CD4-positive, alpha-beta T cell treated with Interleukin-10 for 1 hour (primary cell): ENCODE measurements at regions not wholly inside any gene's neighbourhood (a gene's known extent, or its start where the extent isn't known, plus 50 kb on each side); places are given as distances from the start of the nearest gene placed in this dataset.

ENCODE experiments used
- DNase-seq: peaks from one replicate; pipeline ENCODE4 v3.0.0-alpha.2; 2020

DNA sequence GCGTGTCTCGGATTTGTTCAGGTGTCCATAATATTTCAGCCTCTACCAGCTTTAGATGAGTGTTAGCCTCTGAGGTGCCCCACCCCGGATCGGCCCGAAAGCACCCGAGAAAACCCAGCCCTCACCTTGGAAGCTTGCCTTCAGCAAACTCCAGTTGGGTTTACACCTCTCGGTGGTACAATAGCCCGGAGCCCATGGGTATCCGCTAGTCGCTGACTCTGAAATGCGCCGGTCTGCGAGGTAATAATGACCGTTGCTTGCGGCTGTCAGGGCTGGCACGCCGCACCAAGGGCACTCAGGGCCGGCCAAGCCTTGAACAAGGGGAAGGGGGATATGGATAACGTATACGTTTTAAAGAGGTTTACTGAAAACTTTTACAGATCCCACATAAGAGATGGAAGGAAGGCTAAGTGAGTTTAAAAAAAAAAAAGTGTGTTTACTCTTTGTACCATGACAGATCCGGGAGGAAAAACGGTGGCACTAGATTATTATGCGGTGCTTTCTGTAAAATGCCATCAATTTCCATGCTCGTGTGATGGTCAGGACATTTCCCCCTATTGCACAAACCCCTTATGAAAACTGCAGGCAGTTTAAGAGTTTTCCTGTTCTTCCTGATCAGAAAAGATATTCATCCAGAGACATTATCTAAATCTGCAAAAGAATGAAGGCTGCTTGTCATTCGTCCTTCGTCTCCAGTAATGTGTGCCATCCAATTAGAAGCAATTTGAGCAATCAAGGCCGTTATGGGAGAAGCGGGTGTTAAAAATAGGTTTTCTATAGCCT, 124.2 kb downstream of the TMEM161B start:
- no peak for DNase-seq

DNA sequence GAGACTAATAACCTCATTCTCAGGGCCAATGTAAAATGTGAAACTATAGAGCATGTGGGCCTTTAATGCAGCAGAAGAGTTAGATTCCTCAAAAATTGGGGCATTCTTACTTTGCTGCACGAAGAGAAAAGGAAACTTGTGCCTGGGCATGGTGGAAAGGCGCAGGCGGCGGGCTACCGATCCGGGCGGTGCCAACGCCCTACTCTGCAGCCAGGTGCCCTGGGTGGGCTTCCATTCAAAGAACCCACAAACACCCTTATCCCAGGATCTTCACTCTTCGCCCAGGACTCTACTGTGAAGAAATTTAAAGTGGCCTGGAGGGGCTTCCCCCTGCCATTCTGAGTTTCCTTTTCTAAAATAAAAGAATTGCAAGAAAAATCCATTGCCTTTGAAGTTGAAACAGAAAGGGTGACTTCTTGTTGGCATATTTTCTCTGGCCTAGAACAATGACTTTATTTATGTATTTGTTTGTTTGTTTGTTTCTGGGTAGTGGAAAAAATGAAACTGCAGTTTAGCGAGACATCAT, 124.9 kb downstream of the TMEM161B start:
- no peak for DNase-seq

DNA sequence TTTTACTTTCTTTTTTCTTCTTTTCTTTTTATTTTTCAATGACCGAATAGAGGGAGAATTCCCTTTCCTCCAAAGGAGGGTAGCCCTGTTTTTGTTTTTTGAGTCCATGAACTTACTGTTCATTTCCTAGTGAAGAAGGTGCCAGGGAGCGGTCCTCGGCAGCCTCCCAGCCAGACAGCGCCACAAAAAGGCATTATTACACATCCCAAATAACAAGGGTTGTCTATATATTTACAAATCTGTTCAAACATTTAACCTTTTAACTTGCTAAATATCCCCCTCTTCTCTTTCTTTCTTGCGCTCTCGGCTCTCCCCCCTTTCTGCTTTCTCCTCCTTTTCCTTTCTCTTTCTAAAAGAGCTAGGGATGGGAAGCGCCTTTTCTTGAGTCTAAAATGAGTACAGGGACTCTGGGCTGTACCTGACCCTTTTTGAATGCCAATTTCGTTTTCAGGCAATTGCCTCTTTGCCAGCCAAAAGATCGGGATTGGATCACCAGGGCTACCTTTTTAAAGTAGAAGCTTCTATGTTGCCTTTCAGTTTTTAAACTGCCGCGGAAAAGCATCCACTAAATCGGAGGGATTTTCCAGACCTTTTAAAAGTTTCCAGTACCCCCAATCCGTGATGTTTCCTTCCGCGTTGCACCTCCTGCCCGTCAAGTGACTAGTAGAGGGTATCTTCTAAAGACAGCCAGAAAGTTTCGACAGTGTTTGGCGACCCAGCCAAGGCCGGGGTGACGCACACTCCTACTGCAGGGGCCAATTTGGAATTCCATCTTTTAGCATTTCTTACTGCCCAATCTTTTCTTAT, 125.6 kb downstream of the TMEM161B start:
- no peak for DNase-seq

DNA sequence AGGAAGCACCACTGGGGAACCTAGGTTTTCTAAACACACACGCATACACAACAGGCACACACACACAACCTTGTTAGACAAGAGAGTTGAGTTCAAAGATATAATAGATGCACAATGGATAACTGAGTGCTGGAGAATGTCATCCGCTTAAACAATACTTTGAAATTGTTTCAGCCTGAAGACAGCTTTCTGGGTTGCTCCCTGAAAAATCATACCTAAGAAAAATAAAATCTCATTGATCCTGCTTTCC, 126.1 kb downstream of the TMEM161B start:
- no peak for DNase-seq

DNA sequence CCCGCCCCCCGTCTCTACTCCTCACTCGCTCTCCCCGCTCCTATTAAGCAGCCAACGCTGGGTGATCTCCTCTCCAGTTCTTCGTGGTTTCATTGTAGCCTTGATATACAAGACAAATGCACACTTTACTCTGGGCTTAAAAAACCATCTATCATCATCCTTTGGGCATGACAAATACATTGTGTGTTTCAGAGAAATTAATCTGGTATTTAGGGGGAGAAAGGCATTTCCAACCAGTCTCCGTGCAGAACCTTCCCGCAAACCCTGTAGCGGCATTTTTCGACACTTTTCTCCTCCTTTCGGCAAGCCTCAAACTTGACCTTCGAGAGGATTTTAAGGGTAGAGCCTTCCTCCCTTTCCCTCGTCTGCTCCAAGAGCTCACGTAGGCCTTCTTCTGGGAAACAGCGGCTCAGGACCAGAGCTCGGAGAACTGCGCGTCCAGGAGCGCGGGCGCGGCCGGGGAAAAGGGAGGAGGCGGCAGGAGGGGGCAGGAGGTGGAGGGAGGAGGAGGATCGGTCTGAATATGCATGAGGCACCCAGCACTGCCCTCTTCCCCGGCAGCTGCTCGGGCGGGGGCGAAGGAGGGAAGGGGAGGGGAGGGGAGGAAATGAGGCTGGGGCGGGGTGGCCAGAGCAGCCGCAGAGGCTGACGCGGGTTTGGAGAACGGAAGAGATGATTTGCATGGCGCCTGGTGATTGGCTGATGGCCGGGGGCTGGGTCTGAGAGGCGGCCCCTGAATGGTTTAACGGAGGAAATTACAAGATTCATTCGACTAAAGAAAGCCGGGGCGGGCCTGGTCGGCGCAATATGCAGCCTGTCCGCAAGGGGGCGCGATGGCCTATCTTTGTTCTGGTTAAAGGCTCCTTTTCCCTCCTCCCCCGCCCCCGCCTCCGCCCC, 127.5 kb downstream of the TMEM161B start:
- DNase-seq = peak; percentile 91

DNA sequence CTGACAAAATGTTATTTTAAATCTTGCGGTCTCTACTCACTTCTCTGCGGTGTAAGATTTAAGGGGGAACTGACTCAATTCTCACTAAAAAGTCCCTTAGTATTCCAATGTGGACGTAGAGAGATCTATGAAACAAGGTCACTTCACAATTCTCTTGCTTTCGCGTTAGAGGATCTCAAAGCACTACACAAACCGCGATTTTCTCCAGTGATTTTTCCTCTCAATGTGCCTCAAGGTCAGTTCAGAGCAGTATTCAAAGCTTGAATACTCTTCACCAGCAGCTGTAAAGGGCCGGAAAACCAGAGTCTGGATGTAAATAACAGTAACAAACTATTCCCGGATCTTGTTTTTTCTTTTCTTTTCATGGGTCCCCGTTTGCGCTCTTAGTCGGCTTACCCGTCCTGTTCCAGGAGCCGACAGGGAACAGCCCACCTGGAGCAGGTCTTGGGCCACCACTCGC, 128.2 kb downstream of the TMEM161B start:
- DNase-seq = no peak

DNA sequence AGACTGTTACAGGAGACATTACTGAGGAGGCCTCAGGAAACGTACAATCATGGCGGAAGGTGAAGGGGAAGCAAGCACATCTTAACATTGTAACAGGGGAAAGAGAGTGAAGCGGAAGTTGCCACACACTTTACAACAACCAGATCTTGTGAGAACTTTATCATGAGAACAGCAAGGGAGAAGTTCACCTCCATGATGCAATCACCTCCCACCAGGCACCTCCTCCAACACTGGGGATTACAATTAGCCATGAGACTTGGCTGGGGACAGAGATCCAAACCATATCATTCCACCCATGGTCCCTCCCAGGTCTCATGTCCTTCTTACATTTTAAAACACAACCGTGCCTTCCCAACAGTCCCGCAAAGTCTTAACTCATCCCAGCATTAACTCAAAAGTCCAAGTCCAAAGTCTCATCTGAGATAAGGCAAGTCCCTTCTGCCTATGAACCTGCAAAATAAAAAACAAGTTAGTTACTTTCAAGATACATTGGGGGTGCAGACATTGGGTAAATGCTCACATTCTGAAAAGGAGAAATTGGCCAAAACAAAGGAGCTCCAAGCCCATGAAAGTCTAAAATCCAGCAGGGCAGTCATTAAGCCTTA, 138.3 kb downstream of the TMEM161B start:
- DNase-seq = no peak

DNA sequence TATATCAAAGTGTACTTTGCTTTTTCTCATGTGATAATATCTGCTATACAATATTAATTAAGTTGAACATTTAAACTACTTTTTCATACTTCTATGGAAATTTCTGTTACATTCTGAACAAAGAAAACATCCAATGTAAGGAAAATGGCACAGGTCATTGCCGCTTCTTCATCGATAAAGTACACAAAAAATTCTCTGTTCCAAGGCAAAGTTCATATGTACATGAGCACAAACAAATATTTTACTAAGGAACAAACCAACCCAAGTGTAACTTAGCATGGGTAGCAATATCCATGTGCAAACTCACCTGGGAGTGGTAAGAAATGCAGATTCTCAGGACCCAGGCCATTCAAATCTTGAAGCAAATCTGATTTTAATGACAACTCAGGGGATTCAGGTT, 139.8 kb downstream of the TMEM161B start:
- DNase-seq = no peak

DNA sequence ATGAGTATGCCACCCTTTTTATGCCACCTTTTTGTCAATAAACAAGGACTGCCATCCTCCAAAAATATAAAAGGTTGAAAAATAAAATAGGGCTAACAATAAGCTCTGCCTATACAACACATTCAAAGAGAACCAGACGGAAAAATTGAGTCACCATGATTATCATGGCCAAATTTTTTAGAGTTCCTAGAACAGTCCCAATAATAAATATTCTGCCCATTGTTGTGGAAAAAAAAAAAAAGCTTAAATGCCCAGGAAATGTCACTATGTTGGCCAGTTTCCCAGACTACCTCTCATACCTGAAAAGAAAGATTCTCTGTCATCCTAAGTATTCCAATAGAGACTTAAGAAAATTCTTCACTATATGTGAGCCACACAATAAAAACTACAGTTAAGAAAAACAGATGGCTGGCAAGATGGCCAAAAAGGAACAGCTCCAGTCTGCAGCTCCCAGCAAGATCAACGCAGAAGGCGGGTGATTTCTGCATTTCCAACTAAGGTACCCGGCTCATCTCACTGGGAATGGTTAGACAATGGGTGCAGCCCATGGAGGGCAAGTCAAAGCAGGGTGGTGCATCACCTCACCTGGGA, 149.0 kb downstream of the TMEM161B start:
- DNase-seq = no peak

DNA sequence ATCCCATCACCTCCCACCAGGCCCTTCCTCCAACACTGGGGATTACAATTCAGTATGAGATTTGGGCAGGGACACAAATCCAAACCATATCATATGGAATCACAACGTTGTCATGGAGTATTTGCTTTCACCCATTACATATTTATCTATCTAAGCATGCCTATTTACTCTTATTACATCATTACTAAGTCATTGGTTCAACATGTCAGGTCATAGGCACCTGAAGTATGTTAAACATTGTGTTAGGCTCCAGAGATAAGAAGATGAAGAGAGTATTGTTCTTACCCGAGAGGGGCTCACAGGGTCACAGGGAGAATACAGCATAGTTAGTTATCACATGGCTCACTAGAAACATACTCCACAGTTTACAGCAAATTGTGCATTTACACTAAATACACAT, 150.5 kb downstream of the TMEM161B start:
- no peak for DNase-seq

DNA sequence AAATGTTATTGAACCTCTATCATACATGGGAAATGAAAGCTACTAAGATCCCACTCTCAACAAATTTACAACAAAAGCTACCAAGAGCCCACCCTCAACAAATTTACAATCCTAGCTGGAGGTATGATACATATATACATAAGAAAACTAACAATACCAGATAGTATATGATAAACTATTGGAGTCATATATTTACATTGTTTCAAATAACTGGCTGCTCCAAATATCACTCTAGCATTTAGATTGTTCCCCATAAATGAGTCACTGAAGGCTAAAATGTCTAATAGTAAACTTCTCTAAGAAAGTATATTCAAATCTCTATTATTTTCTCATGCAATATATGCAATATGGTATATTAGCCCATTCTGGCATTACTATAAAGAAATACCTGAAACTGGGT, 151.1 kb downstream of the TMEM161B start:
- no peak for DNase-seq

DNA sequence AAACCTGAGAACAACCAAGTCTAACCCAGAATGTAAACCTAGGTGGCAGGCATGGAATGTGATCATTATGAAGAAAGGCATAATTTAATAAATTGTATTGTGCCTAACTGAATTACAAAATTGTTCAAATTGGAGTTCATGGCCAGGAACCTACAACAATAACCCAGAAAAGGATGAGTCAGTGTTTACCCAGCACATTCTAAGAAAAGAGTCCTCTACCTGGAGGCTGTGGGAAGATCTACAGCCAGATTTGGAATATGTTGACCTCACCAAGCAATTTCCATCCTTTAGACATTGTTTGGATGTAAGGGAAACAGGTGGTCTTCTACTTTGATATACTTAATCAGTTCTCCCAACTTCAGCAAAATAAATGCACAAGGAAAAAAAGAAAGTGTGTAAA, 152.2 kb downstream of the TMEM161B start:
- DNase-seq = no peak

DNA sequence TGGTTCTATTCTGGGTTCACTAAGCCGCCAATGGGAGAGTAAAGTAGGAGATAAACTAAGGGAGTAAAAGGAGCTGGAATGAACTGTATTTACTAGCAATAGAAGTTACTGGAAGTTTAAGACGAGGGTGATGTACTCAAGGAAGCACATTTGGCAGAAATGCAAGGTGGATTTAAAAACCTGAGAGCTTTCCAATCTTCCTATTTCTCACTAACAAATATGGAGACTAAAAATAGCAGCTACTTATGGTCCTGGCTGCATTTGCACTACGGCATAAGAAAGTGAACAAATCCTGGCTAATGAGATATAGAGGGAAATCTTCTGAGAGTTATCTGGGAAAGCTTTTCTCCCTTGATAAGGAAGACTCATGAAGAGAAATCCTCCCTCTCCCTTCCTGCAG, 153.4 kb downstream of the TMEM161B start:
- no peak for DNase-seq

DNA sequence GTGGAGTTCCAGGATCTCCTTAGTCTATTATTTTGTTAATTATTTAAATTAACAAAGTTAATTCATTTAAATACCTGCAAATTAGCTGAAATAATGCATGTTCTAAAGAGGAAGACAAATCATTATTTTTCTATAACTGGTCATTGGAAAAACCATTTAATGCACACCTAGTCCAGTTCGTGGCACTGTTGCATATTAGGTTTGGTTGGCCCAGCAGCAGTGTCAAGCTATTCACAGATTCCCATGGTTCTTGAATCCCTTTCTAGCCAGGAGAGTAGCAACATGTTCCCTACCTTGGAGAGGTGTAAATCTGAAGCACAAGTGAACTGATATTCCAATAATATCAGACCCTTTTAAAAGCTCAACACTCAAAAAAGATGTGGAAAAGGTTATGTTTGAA, 155.2 kb downstream of the TMEM161B start:
- no peak for DNase-seq

DNA sequence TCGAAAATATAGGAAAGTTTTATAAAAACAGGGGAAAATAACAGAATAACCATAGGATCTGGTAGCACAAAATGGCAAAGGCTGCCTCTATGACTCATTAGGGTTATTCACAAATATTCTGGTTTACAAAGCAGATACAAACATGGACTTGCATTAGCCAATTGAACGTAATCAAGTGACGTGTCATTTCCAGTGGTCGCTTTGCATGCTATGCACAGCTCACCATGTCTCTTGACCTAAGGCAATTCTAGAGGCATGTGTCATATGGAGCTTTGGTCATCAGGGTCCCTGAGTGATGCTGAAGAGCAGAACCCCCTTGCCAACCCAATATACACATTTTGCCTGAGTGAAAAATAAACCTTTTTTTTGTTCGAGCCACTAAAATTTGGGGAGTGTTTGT, 158.8 kb downstream of the TMEM161B start:
- DNase-seq = no peak

DNA sequence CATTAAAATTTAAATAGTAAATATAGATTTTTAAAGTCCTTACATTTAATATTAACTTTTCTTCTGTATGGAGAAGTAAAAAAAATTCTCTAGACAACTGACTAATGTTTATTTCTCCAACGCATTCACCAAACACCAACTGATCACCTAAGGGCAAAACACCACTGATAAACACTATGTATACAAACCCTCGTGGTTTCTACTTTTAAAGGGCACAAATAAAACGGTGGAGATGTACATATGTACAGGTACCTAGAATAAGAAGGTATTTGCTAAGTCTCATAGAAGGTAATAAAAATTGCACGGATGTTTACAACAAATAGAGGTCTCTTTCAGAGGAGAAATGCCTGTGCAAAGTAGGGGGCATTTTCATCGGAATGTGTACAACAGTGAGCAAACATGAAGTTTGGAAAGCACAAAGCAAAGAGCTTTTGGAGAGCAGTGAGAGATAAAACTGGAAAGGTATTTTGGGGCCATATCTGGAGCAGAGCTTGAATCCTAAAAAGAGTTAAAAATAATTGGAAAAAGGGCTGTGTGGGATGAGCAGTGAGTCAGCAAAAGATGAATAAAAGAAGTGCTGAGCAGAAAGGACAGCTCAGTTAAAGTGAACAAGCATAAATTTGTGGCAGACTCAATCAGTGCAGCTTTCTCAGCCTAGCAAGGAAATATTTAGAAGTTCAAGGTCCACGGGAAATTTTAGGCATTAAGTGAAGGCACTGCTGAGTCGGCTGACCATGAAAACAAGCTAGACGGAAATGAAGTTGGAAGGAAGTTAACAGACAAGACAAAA, 160.0 kb downstream of the TMEM161B start:
- DNase-seq = no peak

DNA sequence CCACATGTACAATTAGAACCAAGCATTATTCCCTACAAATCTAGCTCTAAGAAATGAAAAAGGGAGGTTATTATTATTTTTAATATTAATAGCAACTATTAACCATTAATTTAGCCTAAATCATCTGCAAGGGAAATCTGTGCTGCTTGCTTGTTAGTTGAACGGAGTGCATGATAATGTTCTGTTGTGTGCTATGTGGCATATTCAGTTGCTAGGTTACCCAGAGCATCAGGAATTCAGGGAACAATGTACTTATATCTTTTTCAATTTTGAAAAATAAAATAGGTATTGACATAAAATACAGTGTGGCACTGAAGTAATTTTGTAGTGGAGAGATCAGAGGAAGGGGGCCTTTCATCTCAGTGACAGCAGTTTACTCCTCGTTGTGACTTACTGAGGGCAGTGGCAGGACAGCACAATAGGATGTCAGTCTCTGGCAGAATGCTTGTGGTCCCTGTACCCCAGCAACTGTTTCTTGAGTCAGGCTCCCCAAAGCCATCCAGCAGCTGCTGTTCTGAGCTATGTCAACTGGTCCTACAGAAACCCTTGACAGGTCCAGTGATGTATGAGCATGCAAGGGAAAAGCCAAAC, 173.6 kb downstream of the TMEM161B start:
- no peak for DNase-seq

DNA sequence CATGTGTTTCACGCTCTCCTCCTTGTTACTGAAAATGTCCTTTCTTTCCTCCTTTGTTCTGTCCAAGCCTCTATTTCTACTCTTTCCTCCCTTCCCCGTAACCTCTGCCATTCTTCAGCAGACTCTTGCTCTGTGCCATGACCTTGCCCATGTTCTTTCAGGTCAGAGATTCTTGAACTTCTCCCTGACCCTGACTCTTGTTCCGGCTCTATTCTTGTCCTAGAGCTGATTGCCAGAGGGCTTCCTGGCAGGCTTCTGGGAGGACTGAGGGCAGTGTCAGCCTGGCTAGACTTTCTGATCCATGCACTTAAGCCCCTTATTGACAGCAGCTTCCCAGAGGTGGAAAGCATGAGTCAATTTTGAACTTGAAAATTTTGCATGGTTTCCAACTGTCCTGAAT, 174.2 kb downstream of the TMEM161B start:
- no peak for DNase-seq

DNA sequence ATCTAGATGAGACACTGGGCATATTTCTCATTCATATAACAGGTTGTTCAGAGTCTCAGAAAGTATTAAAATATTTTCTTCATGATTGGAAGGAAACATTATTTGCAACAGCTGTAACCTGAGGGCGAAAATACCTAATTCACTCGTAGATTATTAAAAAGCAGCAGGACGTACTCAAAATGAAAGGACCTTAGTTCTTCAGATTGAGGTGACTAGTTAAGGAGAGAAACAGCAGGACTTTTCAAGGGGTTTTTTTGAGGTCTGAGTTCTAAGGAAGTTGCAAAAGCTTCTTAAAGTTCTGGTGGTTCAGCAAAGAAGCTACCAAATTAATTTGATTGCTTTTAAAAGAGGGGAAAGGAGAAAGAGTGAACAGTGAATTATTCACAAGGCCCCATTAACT, 174.9 kb downstream of the TMEM161B start:
- no peak for DNase-seq

DNA sequence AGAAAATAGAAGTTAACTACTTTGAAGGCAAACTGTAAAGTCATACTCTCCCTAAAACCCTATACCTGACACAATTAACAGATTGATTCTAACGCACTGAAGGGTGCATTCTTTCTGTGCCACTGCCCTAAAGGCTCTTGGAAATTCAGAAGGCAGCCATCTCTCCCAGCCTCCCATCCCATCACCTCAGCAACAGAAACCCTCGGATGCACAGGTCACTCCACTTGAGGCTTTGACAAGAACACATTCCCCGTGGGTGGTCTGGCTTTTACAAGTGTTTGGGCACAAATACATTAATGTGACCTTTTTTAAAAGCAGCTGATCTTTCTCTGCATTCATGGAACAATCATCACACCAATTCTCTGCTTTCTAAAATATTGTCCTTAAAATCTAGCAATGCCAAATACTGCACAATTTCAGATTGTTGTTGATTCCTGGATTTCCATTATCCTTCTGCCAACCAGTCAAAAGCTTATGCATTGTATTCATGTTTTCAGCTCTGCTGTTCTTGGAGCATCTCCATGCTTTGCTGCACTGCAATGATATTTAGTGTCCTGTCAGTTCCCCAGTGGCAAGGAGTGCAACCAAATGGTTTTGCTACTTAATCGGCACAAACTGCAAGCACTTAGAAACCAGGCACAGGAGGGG, 175.6 kb downstream of the TMEM161B start:
- DNase-seq = no peak

DNA sequence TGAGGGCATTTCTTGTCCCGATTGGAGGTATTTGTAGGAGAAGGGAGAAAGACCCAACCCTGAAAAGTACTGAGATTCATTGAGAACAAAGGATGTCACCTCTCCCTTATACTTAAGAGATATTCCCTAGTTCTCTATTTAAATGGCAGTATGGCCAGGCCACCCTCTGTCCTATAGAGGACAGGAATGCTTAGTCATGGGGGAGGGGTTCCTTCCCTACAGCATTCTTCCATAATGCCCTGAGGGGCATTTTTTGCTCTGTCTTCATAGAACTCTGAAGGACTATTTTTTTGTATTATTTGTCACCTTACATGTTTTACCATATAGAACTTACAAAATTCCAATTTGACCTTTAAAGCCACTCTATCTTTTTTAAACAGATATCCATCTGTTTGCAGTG, 176.3 kb downstream of the TMEM161B start:
- no peak for DNase-seq
